Tibial nerve (tissue), 3 donors: ENCODE measurements at regions not wholly inside any gene's neighbourhood (a gene's known extent, or its start where the extent isn't known, plus 50 kb on each side); places are given as distances from the start of the nearest gene placed in this dataset.

ENCODE experiments used
- POLR2A ChIP-seq, 2 donors: fragments of 450-650 bp; IDR thresholded peaks; one replicate each; pipeline ENCODE4 v1.6.1; 2017; ENCODE audit warnings: antibody characterized with exemption in 2 of 2, mild to moderate bottlenecking in 2 of 2, moderate library complexity in 2 of 2
- TF ChIP-seq, protein P1 (sequence below), 5 experiments: fragments of 200-600 bp in 3 of 5; fragments of 450-650 bp in 2 of 5; sonication (generic) in 3 of 5; IDR thresholded peaks; one replicate each; pipeline ENCODE4 v1.5.1; 2016 to 2019; ENCODE audit warnings: antibody characterized with exemption in 5 of 5, mild to moderate bottlenecking in 3 of 5, moderate library complexity in 2 of 5

DNA sequence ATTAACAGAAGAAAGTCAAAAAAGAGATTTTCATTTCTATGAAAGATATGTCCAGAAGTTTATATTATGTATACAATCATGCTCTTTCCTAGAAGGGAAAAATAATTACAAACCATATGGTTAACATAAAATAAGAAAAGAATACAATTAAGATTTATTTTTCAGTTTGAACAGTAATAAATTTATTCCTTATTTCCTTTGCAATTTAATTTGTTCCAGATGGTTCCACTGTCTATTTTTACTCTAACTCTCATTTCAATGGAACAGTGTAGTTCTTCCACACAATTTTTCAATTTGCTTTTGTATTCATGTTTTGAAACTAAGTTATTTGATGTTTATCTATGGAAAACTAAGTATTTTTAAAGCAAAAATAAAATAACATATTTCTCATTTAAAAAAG lies 1026.3 kb downstream of the TAF11L14 start:
- TF ChIP-seq POLR2A (IDR thresholded peaks at IDR 0.05), result no peak
- TF ChIP-seq, protein P1, sequence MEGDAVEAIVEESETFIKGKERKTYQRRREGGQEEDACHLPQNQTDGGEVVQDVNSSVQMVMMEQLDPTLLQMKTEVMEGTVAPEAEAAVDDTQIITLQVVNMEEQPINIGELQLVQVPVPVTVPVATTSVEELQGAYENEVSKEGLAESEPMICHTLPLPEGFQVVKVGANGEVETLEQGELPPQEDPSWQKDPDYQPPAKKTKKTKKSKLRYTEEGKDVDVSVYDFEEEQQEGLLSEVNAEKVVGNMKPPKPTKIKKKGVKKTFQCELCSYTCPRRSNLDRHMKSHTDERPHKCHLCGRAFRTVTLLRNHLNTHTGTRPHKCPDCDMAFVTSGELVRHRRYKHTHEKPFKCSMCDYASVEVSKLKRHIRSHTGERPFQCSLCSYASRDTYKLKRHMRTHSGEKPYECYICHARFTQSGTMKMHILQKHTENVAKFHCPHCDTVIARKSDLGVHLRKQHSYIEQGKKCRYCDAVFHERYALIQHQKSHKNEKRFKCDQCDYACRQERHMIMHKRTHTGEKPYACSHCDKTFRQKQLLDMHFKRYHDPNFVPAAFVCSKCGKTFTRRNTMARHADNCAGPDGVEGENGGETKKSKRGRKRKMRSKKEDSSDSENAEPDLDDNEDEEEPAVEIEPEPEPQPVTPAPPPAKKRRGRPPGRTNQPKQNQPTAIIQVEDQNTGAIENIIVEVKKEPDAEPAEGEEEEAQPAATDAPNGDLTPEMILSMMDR (IDR thresholded peaks at IDR 0.05), result no peak
